ENCODE measurements at regions not wholly inside any gene's neighbourhood (a gene's known extent, or its start where the extent isn't known, plus 50 kb on each side); places are given as distances from the start of the nearest gene placed in this dataset.

DNA sequence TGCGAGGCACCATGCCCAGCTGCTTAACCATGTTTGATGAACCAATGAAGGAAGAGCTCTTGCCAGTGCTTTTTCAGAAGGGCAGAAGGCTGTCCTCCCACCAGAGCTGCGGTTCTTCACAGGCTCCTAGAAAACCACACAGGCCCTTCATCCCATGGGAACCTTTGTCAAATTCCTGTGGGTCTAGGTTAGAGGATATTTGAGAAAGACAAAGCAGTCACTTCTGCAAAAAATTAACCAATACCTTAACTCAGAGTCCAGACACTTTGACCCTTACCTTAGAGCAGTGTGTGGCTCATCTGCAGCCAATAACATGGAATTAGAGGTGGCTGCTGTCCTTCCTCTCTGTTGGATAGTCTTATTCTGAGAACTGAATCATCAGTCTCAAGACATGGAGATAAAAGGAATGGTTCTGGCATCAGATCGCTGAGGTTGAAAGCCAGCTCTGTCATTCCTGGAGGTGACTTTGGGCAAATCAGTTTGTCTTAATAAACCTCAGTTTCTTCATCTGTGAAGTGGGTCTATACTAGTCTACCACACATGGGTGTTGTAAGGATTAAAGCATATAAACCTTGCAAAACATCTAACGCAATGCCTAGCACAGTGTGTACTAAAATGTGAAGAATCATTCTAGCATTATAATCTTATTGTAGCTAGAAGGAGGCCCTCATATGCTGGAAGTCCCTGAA is 65.1 kb upstream of the PIP4K2A start:
- H3T11ph ChIP-seq (ENCODE audit: low read length), result no peak overlapping the region
- no peak overlapping the region for H4K91ac ChIP-seq (ENCODE audit: insufficient read length, low read depth, low read length)
- H3K4me2 ChIP-seq (ENCODE audit: insufficient read depth, insufficient read length, low read length), result no peak overlapping the region
- no peaks in the 10 kb centered on the region for H4K20me1 ChIP-seq (ENCODE audit: control insufficient read depth, insufficient read depth, insufficient read length)
- H3K79me1 ChIP-seq (ENCODE audit: insufficient read depth, low read depth, low read length, poor library complexity, severe bottlenecking), result no peaks in the 10 kb centered on the region
- no peaks in the 10 kb centered on the region for H3K23me2 ChIP-seq (ENCODE audit: insufficient read length, low read depth, low read length, poor library complexity, severe bottlenecking)
- H3K9ac ChIP-seq (ENCODE audit: extremely low read depth, insufficient read length, low read length), result no peak overlapping the region
- Mint-ChIP-seq H3K36me3 (ENCODE audit: insufficient read depth in 1 of 3, low read depth in 3 of 3) (peaks cover 0 to 9% (median 6%) of the 10 kb centered on the region in 3 experiments; a peak in 4 of 7 replicates), H3K27ac (0 out of 7 replicates have a peak overlapping the region, but pooled peaks of 1 of the 3 experiments have one; percentile 10), H3K4me1 (no peaks in the 10 kb centered on the region), H3K4me3 (no peak overlapping the region), H3K27me3 (ENCODE audit: low read depth) (no peaks in the 10 kb centered on the region), H3K9me3 (peaks cover 5 to 6% of the 10 kb centered on the region in 2 experiments; a peak in 4 of 5 replicates)
- H2AK5ac ChIP-seq (ENCODE audit: insufficient read length, low read length), result no peak overlapping the region
- DNase-seq, result no peak
- H2BK20ac ChIP-seq (ENCODE audit: low read depth, low read length, poor library complexity, severe bottlenecking), result no peak overlapping the region
- H3K23ac ChIP-seq (ENCODE audit: insufficient read length, low read depth, low read length), result no peak overlapping the region
- no peak for TF ChIP-seq CTCF (conservative IDR thresholded peaks at IDR 0.05)
- H2BK12ac ChIP-seq (ENCODE audit: insufficient read length, low read depth, low read length), result no peak overlapping the region
- H3K4me1 ChIP-seq (ENCODE audit: insufficient read depth, low read length), result no peaks in the 10 kb centered on the region
- no peak overlapping the region for H2AFZ ChIP-seq (ENCODE audit: low read length)
- no peaks in the 10 kb centered on the region for H3K79me2 ChIP-seq (ENCODE audit: insufficient read depth, low read length)
- no peak overlapping the region for H4K5ac ChIP-seq (ENCODE audit: insufficient read length, low read depth, low read length)
- H3K27ac ChIP-seq (ENCODE audit: insufficient read length, low read depth, low read length), result no peak overlapping the region
- H2BK15ac ChIP-seq (ENCODE audit: low read depth, low read length), result no peak overlapping the region
- WGBS (ENCODE audit: extremely low coverage, insufficient read length, low lambda C conversion rate), result no CpG with 5 or more reads among the region's 4 CpGs
- H3K14ac ChIP-seq (ENCODE audit: insufficient read depth, low read length), result no peak overlapping the region
- H4K8ac ChIP-seq (replicated peaks; ENCODE audit: insufficient read length, low read depth, low read length), result no peak overlapping the region
- no peak overlapping the region for H2BK5ac ChIP-seq (ENCODE audit: insufficient read length, low read length)
- H3K4ac ChIP-seq (ENCODE audit: low read depth, low read length), result no peak overlapping the region
- no peak overlapping the region for H3K56ac ChIP-seq (ENCODE audit: insufficient read length, low read depth, low read length)
- H3K27me3 ChIP-seq (ENCODE audit: insufficient read depth, low read length), result no peaks in the 10 kb centered on the region
- H3K18ac ChIP-seq (ENCODE audit: insufficient read length, low read depth, low read length), result no peak overlapping the region
- H3K9me3 ChIP-seq (ENCODE audit: control insufficient read depth, low read depth, low read length), result no peaks in the 10 kb centered on the region
- no peak overlapping the region for H2BK120ac ChIP-seq (ENCODE audit: low read depth, low read length, poor library complexity, severe bottlenecking)

Measured in H9 (cell line).